B cell (primary cell): ENCODE measurements at regions not wholly inside any gene's neighbourhood (a gene's known extent, or its start where the extent isn't known, plus 50 kb on each side); places are given as distances from the start of the nearest gene placed in this dataset.

ENCODE experiments used
- ATAC-seq: fragments of 200-7000 bp; cut with Tn5 transposase; one replicate; pipeline ENCODE4 v1.10.0; 2021; ENCODE audit warnings: low read depth, mild to moderate bottlenecking, moderate number of reproducible peaks, moderate library complexity
- CTCF ChIA-PET: fragments of 350-600 bp; sonication (Branson Sonifier 250); formaldehyde crosslinking; loops from one replicate; lab custom pipeline; 2021; ENCODE audit warnings: antibody characterized with exemption, inconsistent platforms; lab: Charles Lee
- POLR2A ChIA-PET: fragments of 350-600 bp; sonication (Branson Sonifier 250); formaldehyde crosslinking; loops from one replicate; lab custom pipeline; 2021; ENCODE audit warnings: antibody characterized with exemption; lab: Charles Lee
- DNase-seq: peaks from one replicate; pipeline ENCODE4 v3.0.0; 2013
- H2AFZ ChIP-seq: 2 replicates; pipeline ENCODE4 v1.6.1; 2012; ENCODE audit warnings: mild to moderate bottlenecking, low read depth, low read length; ENCODE audit not compliant: insufficient read depth, poor library complexity, severe bottlenecking
- H3K27ac ChIP-seq, 2 donors: 1 replicate in 1 of 2; 2 replicates in 1 of 2; pipeline ENCODE4 v1.5.1; 2012 to 2013; ENCODE audit warnings: low read length in 2 of 2, mild to moderate bottlenecking in 2 of 2, moderate library complexity in 1 of 2
- H3K27me3 ChIP-seq, 4 experiments: fragments of 200-600 bp in 1 of 4; sonication (generic) in 1 of 4; replicated peaks in 1 of 4; 1 replicate in 2 of 4; 2 replicates in 2 of 4; pipeline versions ENCODE4 v1.6.1 to v1.7.0; 2013 to 2016; ENCODE audit warnings: low read length in 3 of 4, mild to moderate bottlenecking in 2 of 4, mixed read lengths in 1 of 4, moderate library complexity in 1 of 4; ENCODE audit not compliant: insufficient read depth in 4 of 4, control insufficient read depth in 3 of 4; ENCODE audit errors: control extremely low read depth in 1 of 4
- H3K36me3 ChIP-seq, 2 experiments: replicated peaks in 1 of 2; 1 replicate in 1 of 2; 2 replicates in 1 of 2; pipeline versions ENCODE4 v1.6.1 to v1.7.1; 2013; ENCODE audit warnings: low read length in 1 of 2; ENCODE audit not compliant: insufficient read depth in 2 of 2, control insufficient read depth in 1 of 2; ENCODE audit errors: control extremely low read depth in 1 of 2, extremely low read depth in 1 of 2
- H3K4me1 ChIP-seq, 2 donors: fragments of 200-600 bp in 1 of 2; sonication (generic) in 1 of 2; 1 replicate in 1 of 2; 2 replicates in 1 of 2; pipeline versions ENCODE4 v1.5.1 to v1.6.1; 2013 to 2017; ENCODE audit warnings: low read length in 2 of 2; ENCODE audit not compliant: control insufficient read depth in 2 of 2, insufficient read depth in 2 of 2
- H3K4me2 ChIP-seq: replicated peaks from 2 replicates; pipeline ENCODE3; 2012; ENCODE audit warnings: mild to moderate bottlenecking, low read depth, low read length; ENCODE audit not compliant: poor library complexity, severe bottlenecking
- H3K4me3 ChIP-seq, 5 experiments: fragments of 200-600 bp in 1 of 5; sonication (generic) in 1 of 5; 1 replicate in 3 of 5; 2 replicates in 2 of 5; pipeline versions ENCODE4 v1.5.1 to v1.7.0; 2011 to 2016; ENCODE audit warnings: low read length in 4 of 5, mild to moderate bottlenecking in 4 of 5, low read depth in 2 of 5, control low read depth in 1 of 5, moderate library complexity in 1 of 5; ENCODE audit not compliant: insufficient read depth in 1 of 5; ENCODE audit errors: control extremely low read depth in 1 of 5, extremely low read depth in 1 of 5
- H3K79me2 ChIP-seq: fragments of 200-600 bp; sonication (generic); one replicate; pipeline ENCODE4 v1.6.0; 2016; ENCODE audit warnings: low read length; ENCODE audit not compliant: control insufficient read depth, insufficient read depth
- H3K9ac ChIP-seq: fragments of 200-600 bp; sonication (generic); 2 replicates; pipeline ENCODE4 v1.6.1; 2017; ENCODE audit warnings: mild to moderate bottlenecking, low read length, moderate library complexity
- H3K9me3 ChIP-seq, 3 donors: one replicate each; pipeline versions ENCODE4 v1.6.1 to v1.7.1; 2013; ENCODE audit warnings: low read length in 2 of 3; ENCODE audit not compliant: control insufficient read depth in 2 of 3, insufficient read depth in 1 of 3; ENCODE audit errors: control extremely low read depth in 1 of 3
- H4K20me1 ChIP-seq: 2 replicates; pipeline ENCODE4 v1.6.0; 2012; ENCODE audit warnings: mild to moderate bottlenecking, low read length; ENCODE audit not compliant: insufficient read depth, control insufficient read depth, poor library complexity, severe bottlenecking
- H3K27ac Mint-ChIP-seq: one replicate; pipeline ENCODE4 v1.8.0; 2021; ENCODE audit warnings: mixed read lengths
- H3K27me3 Mint-ChIP-seq: one replicate; pipeline ENCODE4 v1.8.0; 2021; ENCODE audit warnings: mixed read lengths
- H3K4me1 Mint-ChIP-seq: one replicate; pipeline ENCODE4 v1.8.0; 2021; ENCODE audit warnings: mixed read lengths
- H3K4me3 Mint-ChIP-seq: one replicate; pipeline ENCODE4 v1.8.0; 2021; ENCODE audit warnings: mixed read lengths
- H3K9me3 Mint-ChIP-seq: one replicate; pipeline ENCODE4 v1.8.0; 2022; ENCODE audit warnings: mixed read lengths; ENCODE audit not compliant: insufficient read depth
- EZH2 ChIP-seq: IDR thresholded peaks from 2 replicates; pipeline ENCODE4 v1.6.1; 2012; ENCODE audit warnings: borderline replicate concordance, low read depth, mild to moderate bottlenecking, moderate library complexity, low read length; ENCODE audit not compliant: insufficient read depth, poor library complexity, severe bottlenecking
- WGBS: methylation state at CpG from one replicate; pipeline ENCODE4 v1.1.5; 2013; ENCODE audit warnings: missing lambda C conversion rate; ENCODE audit not compliant: insufficient coverage; 5-methylcytosine and 5-hydroxymethylcytosine counted together
- intact Hi-C: fragments of 100-400 bp; cut with micrococcal nuclease; formaldehyde crosslinking; loops from one replicate; pipeline ENCODE4 v1.10.0; 2022
- TF ChIP-seq, protein P1 (sequence below): fragments of 200-600 bp; IDR thresholded peaks from one replicate; pipeline ENCODE4 v1.8.0; 2022; ENCODE audit warnings: antibody characterized with exemption, mild to moderate bottlenecking

DNA sequence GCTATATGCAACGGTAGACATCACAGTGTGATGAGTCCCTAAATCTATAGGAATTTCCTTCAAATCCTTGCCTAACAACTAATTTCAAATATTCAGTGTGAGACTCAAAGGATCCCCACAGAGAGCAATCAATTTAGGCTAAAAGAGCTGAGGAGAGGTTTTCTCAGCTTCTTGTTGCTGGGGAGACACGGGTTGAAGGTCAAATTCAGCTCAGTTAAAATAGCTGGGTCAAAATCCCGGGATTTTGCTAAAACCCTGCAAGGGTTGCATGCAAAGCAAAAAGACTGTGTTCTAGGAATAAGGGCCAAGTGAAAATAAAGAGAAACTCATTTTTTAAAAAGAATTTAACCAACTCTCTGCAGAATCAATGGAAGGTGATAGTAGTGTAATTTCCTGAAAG is 1073.4 kb downstream of the NLGN4X start:
- ATAC-seq (no peak), DNase-seq (no peak)
- Mint-ChIP-seq H3K27me3 (no peaks in the 10 kb centered on the region), H3K9me3 (no peaks in the 10 kb centered on the region), H3K4me1 (no peaks in the 10 kb centered on the region), H3K4me3 (no peak overlapping the region), H3K27ac (no peak overlapping the region)
- H3K79me2 ChIP-seq = no peaks in the 10 kb centered on the region
- H3K27ac ChIP-seq = no peak overlapping the region
- H2AFZ ChIP-seq = no peak overlapping the region
- intact Hi-C loops = no loop called here
- no peaks in the 10 kb centered on the region for H3K27me3 ChIP-seq
- no peak overlapping the region for H3K9ac ChIP-seq
- CTCF ChIA-PET = no interaction called here
- no peak overlapping the region for H3K4me3 ChIP-seq
- H3K36me3 ChIP-seq = no peaks in the 10 kb centered on the region
- H3K4me1 ChIP-seq = no peaks in the 10 kb centered on the region
- POLR2A ChIA-PET = no interaction called here
- WGBS = no CpG with 5 or more reads among the region's 3 CpGs
- TF ChIP-seq, protein P1, sequence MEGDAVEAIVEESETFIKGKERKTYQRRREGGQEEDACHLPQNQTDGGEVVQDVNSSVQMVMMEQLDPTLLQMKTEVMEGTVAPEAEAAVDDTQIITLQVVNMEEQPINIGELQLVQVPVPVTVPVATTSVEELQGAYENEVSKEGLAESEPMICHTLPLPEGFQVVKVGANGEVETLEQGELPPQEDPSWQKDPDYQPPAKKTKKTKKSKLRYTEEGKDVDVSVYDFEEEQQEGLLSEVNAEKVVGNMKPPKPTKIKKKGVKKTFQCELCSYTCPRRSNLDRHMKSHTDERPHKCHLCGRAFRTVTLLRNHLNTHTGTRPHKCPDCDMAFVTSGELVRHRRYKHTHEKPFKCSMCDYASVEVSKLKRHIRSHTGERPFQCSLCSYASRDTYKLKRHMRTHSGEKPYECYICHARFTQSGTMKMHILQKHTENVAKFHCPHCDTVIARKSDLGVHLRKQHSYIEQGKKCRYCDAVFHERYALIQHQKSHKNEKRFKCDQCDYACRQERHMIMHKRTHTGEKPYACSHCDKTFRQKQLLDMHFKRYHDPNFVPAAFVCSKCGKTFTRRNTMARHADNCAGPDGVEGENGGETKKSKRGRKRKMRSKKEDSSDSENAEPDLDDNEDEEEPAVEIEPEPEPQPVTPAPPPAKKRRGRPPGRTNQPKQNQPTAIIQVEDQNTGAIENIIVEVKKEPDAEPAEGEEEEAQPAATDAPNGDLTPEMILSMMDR = no peak
- TF ChIP-seq EZH2 = no peak
- no peak overlapping the region for H3K4me2 ChIP-seq
- H4K20me1 ChIP-seq = no peaks in the 10 kb centered on the region
- no peaks in the 10 kb centered on the region for H3K9me3 ChIP-seq

GRCh38 chrX:5145957-5146356 is 1082.7 kb downstream of the NLGN4X start:
- Histone ChIP-seq H3K36me3 (no peaks in the 10 kb centered on the region), H4K20me1 (no peaks in the 10 kb centered on the region), H3K4me1 (no peaks in the 10 kb centered on the region), H3K4me2 (no peak overlapping the region), H3K27me3 (no peaks in the 10 kb centered on the region), H2AFZ (no peak overlapping the region), H3K27ac (no peak overlapping the region), H3K4me3 (no peak overlapping the region), H3K9ac (no peak overlapping the region), H3K9me3 (no peaks in the 10 kb centered on the region), H3K79me2 (no peaks in the 10 kb centered on the region)
- H3K27me3 Mint-ChIP-seq = no peaks in the 10 kb centered on the region
- no peaks in the 10 kb centered on the region for H3K4me1 Mint-ChIP-seq
- CTCF ChIA-PET = no interaction called here
- H3K27ac Mint-ChIP-seq = no peak overlapping the region
- ATAC-seq (no peak), DNase-seq (no peak)
- intact Hi-C loops = no loop called here
- no CpG with 5 or more reads among the region's 4 CpGs for WGBS
- H3K4me3 Mint-ChIP-seq = no peak overlapping the region
- H3K9me3 Mint-ChIP-seq = no peaks in the 10 kb centered on the region
- TF ChIP-seq, protein P1 = no peak
- POLR2A ChIA-PET = no interaction called here
